GM06990 (cell line): ENCODE measurements at regions not wholly inside any gene's neighbourhood (a gene's known extent, or its start where the extent isn't known, plus 50 kb on each side); places are given as distances from the start of the nearest gene placed in this dataset.

Experiments
- DNase-seq: peaks from one replicate; pipeline ENCODE4 v3.0.0-alpha.2; 2011; ENCODE audit not compliant: insufficient read length; ENCODE audit errors: extremely low read depth
- H3K27me3 ChIP-seq: replicated peaks from 2 replicates; pipeline ENCODE4 v1.6.0; 2011; ENCODE audit warnings: low read length; ENCODE audit not compliant: control insufficient read depth, insufficient read depth
- H3K36me3 ChIP-seq: 2 replicates; pipeline ENCODE4 v1.5.1; 2011; ENCODE audit warnings: low read length; ENCODE audit not compliant: control insufficient read depth, insufficient read depth
- H3K4me3 ChIP-seq: replicated peaks from 2 replicates; pipeline ENCODE4 v1.5.1; 2011; ENCODE audit warnings: low read depth, mild to moderate bottlenecking, control low read depth, low read length
- CTCF ChIP-seq: IDR thresholded peaks from 2 replicates; pipeline ENCODE4 v1.5.1; 2011; ENCODE audit warnings: low read length, control low read depth, mild to moderate bottlenecking, inconsistent platforms; ENCODE audit not compliant: insufficient read depth, poor library complexity, severe bottlenecking

DNA sequence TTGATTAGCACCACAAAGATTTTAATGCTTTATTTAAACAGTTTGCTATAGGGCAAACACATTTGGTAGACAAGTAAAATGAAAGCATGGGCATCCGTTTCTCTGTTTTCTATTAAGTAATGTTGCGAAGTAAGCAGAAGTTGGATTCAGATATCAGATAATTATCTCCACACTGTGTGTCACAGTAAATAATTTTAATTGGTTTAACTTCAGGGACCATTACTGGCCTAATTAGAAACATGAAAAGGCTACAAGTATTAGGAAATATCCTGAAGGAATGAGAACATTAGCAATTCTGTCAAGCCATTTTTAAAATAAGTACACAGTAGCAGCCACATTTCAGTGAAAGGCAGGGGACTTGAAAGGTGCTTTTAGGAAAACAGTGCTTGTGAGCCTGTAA is 975.4 kb downstream of the NR2F1-AS1 start:
- H3K4me3 ChIP-seq, result no peak overlapping the region
- no peaks in the 10 kb centered on the region for H3K27me3 ChIP-seq
- no peaks in the 10 kb centered on the region for H3K36me3 ChIP-seq
- no peak for DNase-seq
- no peak for TF ChIP-seq CTCF

DNA sequence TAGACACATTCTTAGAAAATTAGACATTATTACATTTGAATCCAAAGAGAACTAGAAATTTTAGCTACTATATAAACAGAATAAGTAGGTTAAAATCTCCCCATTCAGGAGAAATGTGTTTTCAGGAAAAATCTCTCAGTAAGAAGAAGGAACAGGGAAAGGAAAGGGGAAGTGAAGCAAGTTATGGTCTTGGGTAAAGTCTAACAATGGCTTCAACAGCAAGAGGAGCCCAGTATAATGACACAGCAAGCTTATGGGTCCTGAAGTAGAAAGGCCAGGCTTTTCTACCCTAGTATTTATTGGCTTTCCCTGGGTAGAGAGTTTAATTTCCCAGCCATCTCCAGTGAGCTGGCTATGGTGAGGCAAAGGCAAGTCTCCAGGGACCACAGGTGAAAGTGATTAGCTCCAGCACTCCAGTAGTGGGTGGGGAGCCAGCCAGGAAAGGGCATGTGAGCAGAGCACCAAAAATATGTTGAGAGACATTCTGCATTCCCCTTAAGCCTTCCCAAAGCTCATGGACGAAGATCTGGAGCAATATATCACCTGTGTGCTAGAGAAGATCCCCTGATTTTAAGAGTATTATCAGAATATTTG is 981.7 kb downstream of the NR2F1-AS1 start:
- DNase-seq, result no peak
- H3K4me3 ChIP-seq, result no peak overlapping the region
- no peaks in the 10 kb centered on the region for H3K36me3 ChIP-seq
- no peak for TF ChIP-seq CTCF
- no peaks in the 10 kb centered on the region for H3K27me3 ChIP-seq

DNA sequence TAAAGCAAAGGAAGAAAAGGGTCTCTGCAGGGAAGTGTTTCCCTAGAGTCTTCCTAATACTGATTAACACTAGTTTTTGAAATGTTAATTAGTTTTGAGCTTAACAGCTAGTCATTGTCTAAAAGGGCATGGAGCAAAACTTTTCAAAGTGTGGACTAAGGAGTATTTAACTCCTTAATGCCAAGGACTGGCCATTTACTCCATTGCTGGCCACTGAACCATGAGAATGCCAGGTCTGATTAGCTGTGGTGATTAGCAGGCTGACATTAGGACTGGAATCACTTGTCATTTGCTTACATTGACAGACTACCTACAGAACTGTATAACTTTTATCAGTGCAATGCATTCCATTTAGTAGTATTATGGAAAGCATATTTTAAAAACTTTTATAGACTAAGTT is 987.0 kb downstream of the NR2F1-AS1 start:
- Histone ChIP-seq H3K27me3 (no peaks in the 10 kb centered on the region), H3K36me3 (no peaks in the 10 kb centered on the region), H3K4me3 (no peak overlapping the region)
- TF ChIP-seq CTCF, result no peak
- DNase-seq, result no peak

- Histone ChIP-seq H3K36me3 (no peaks in the 10 kb centered on the region), H3K4me3 (no peak overlapping the region), H3K27me3 (no peaks in the 10 kb centered on the region)
- DNase-seq, result no peak
- TF ChIP-seq CTCF, result no peak
Observed at GRCh38 chr5:92588876-92589275, 992.1 kb downstream of the NR2F1-AS1 start.

DNA sequence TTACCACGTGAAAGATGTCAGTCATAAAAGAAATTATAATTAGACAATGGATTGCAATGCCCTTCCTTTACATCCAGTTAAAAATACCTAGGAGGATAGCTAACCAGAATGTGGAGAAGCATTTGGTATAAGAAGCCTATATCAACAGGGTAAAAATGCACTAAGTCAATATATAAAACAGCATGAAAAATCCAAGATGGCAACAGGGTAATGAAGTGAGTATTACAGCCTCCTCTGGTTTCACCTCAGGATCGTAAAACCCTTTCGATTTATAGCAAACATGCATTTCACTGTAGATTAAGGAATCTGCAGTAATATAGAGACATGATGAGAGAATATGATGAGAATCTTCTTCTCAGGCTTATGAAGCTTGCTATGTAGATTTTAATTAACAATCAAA is 999.3 kb downstream of the NR2F1-AS1 start:
- no peak for TF ChIP-seq CTCF
- DNase-seq, result no peak
- H3K4me3 ChIP-seq, result no peak overlapping the region

DNA sequence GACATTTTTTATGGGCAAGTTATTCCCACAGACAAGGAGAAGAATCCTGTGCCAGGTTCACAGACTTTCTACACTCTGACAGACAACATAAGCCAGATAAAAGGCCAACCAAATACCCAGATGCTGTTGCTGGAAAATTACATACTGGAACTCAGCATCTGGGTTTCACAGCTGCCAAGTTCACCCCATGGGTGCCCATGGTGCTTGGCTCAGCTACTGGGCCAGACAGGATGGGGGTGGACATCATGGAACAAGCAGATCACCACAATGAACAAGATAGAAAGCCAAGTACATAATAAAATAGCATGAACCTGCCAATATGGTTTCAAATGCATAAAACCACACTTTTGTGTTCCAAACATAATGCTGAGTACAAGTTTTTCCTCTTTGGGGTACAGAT is 999.8 kb downstream of the NR2F1-AS1 start:
- DNase-seq, result no peak
- H3K4me3 ChIP-seq, result no peak overlapping the region
- no peaks in the 10 kb centered on the region for H3K36me3 ChIP-seq
- no peak for TF ChIP-seq CTCF
- H3K27me3 ChIP-seq, result no peaks in the 10 kb centered on the region

More for the DNA sequence above, 999.3 kb downstream of the NR2F1-AS1 start:
- no peaks in the 10 kb centered on the region for H3K36me3 ChIP-seq
- H3K27me3 ChIP-seq, result no peaks in the 10 kb centered on the region
